Neural cell (in vitro differentiated cells): ENCODE measurements at regions not wholly inside any gene's neighbourhood (a gene's known extent, or its start where the extent isn't known, plus 50 kb on each side); places are given as distances from the start of the nearest gene placed in this dataset.

Experiments used
- H2AFZ ChIP-seq: fragments of 200-600, 300-800 bp; sonication (generic), shearing (Covaris generic); 2 replicates; pipeline ENCODE4 v1.6.0; 2014; ENCODE audit warnings: low read depth, mild to moderate bottlenecking, antibody characterized with exemption, low read length, moderate library complexity
- H3F3A ChIP-seq: fragments of 200-600 bp; shearing (Covaris generic); 2 replicates; pipeline ENCODE4 v1.6.1; 2016; ENCODE audit warnings: mild to moderate bottlenecking, moderate library complexity, mixed read lengths, antibody characterized with exemption, low read length; ENCODE audit not compliant: insufficient read depth, poor library complexity, severe bottlenecking
- H3K27ac ChIP-seq: fragments of 200-600, 300-800 bp; sonication (generic), shearing (Covaris generic); 2 replicates; pipeline ENCODE4 v1.5.1; 2014; ENCODE audit warnings: mild to moderate bottlenecking, low read length, moderate library complexity
- H3K27me3 ChIP-seq: fragments of 300-800, 200-600 bp; sonication (generic), shearing (Covaris generic); 2 replicates; pipeline ENCODE4 v1.6.0; 2014; ENCODE audit warnings: mild to moderate bottlenecking, low read depth, low read length, moderate library complexity; ENCODE audit not compliant: insufficient read depth
- H3K36me3 ChIP-seq: fragments of 300-800, 200-600 bp; sonication (generic), shearing (Covaris generic); 2 replicates; pipeline ENCODE4 v1.5.1; 2014; ENCODE audit warnings: mild to moderate bottlenecking, antibody characterized with exemption, low read length, moderate library complexity; ENCODE audit not compliant: insufficient read depth
- H3K4me2 ChIP-seq: fragments of 300-800, 200-600 bp; sonication (generic), shearing (Covaris generic); 2 replicates; pipeline ENCODE4 v1.6.0; 2014; ENCODE audit warnings: mild to moderate bottlenecking, low read length
- H3K4me3 ChIP-seq: fragments of 300-800, 200-600 bp; sonication (generic), shearing (Covaris generic); 2 replicates; pipeline ENCODE4 v1.5.1; 2014; ENCODE audit warnings: mild to moderate bottlenecking, low read length, moderate library complexity
- H3K79me2 ChIP-seq: fragments of 200-600 bp; shearing (Covaris generic); replicated peaks from 2 replicates; pipeline ENCODE4 v1.6.0; 2014; ENCODE audit warnings: mild to moderate bottlenecking, low read length, moderate library complexity; ENCODE audit not compliant: insufficient read depth
- H3K9ac ChIP-seq: fragments of 300-800, 200-600 bp; sonication (generic), shearing (Covaris generic); 2 replicates; pipeline ENCODE4 v1.6.1; 2016; ENCODE audit warnings: mild to moderate bottlenecking, low read length, mixed read lengths
- H3K9me2 ChIP-seq: fragments of 200-600 bp; shearing (Covaris generic); 2 replicates; pipeline ENCODE4 v1.6.1; 2016; ENCODE audit warnings: mild to moderate bottlenecking, low read length, mixed read lengths; ENCODE audit not compliant: insufficient read depth
- H3K9me3 ChIP-seq: fragments of 200-600, 300-800 bp; sonication (generic), shearing (Covaris generic); 2 replicates; pipeline ENCODE4 v1.6.1; 2016; ENCODE audit warnings: mild to moderate bottlenecking, mixed run types, low read length, moderate library complexity, mixed read lengths
- H4K20me1 ChIP-seq: fragments of 200-600 bp; shearing (Covaris generic); 2 replicates; pipeline ENCODE4 v1.6.1; 2016; ENCODE audit warnings: mild to moderate bottlenecking, mixed run types; ENCODE audit not compliant: insufficient read depth
- CTCF ChIP-seq: fragments of 450-650 bp; IDR thresholded peaks from 2 replicates; pipeline ENCODE4 v1.5.1; 2014; ENCODE audit warnings: antibody characterized with exemption, mild to moderate bottlenecking, moderate library complexity; ENCODE audit not compliant: poor library complexity, severe bottlenecking
- EP300 ChIP-seq: fragments of 450-650 bp; conservative IDR thresholded peaks from 2 replicates; pipeline ENCODE4 v1.6.1; 2014; ENCODE audit warnings: antibody characterized with exemption, mild to moderate bottlenecking, moderate library complexity; ENCODE audit not compliant: poor library complexity, severe bottlenecking
- EZH2 ChIP-seq: fragments of 200-600, 300-800 bp; shearing (Covaris generic), sonication (generic); IDR thresholded peaks from 2 replicates; pipeline ENCODE4 v1.6.1; 2014; ENCODE audit warnings: antibody characterized with exemption, low read length, borderline replicate concordance, mild to moderate bottlenecking; ENCODE audit not compliant: insufficient read depth, poor library complexity, severe bottlenecking
- MXI1 ChIP-seq: fragments of 450-650 bp; conservative IDR thresholded peaks from 2 replicates; pipeline ENCODE4 v1.6.1; 2014; ENCODE audit warnings: antibody characterized with exemption, mild to moderate bottlenecking; ENCODE audit not compliant: poor library complexity, severe bottlenecking
- POLR2AphosphoS5 ChIP-seq: IDR thresholded peaks from 2 replicates; pipeline ENCODE4 v1.6.1; 2012
- RAD21 ChIP-seq: fragments of 450-650 bp; conservative IDR thresholded peaks from 2 replicates; pipeline ENCODE4 v1.6.1; 2014; ENCODE audit warnings: antibody characterized with exemption, mild to moderate bottlenecking, moderate library complexity
- REST ChIP-seq: IDR thresholded peaks from 2 replicates; pipeline ENCODE4 v1.6.1; 2012; ENCODE audit warnings: borderline replicate concordance
- SMC3 ChIP-seq: fragments of 450-650 bp; conservative IDR thresholded peaks from 2 replicates; pipeline ENCODE4 v1.6.1; 2014; ENCODE audit warnings: antibody characterized with exemption, mild to moderate bottlenecking, moderate library complexity; ENCODE audit not compliant: poor library complexity
- TAF1 ChIP-seq: IDR thresholded peaks from 2 replicates; pipeline ENCODE4 v1.6.1; 2012; ENCODE audit warnings: low read depth

GRCh38 chr9:95719354-95719753, 156.1 kb upstream of the ERCC6L2 start:
- no peaks in the 10 kb centered on the region for H3K9me2 ChIP-seq
- no peak overlapping the region for H3K27ac ChIP-seq
- no peaks in the 10 kb centered on the region for H3K36me3 ChIP-seq
- H3K4me2 ChIP-seq = no peak overlapping the region
- H3K27me3 ChIP-seq = no peaks in the 10 kb centered on the region
- H2AFZ ChIP-seq = no peak overlapping the region
- H4K20me1 ChIP-seq = no peaks in the 10 kb centered on the region
- no peak overlapping the region for H3K4me3 ChIP-seq
- H3K9me3 ChIP-seq = peaks cover 3% of the 10 kb centered on the region
- TF ChIP-seq RAD21 (no peak), POLR2AphosphoS5 (no peak), TAF1 (no peak), SMC3 (no peak)
- H3K79me2 ChIP-seq = no peaks in the 10 kb centered on the region
- H3K9ac ChIP-seq = no peak overlapping the region
- no peaks in the 10 kb centered on the region for H3F3A ChIP-seq

- Histone ChIP-seq H3K27ac (no peak overlapping the region), H3K36me3 (no peaks in the 10 kb centered on the region), H2AFZ (no peak overlapping the region), H3K9me3 (peaks cover 3% of the 10 kb centered on the region), H3K9ac (no peak overlapping the region), H3K9me2 (no peaks in the 10 kb centered on the region), H3K4me2 (no peak overlapping the region), H4K20me1 (no peaks in the 10 kb centered on the region), H3F3A (no peaks in the 10 kb centered on the region), H3K27me3 (no peaks in the 10 kb centered on the region), H3K4me3 (no peak overlapping the region), H3K79me2 (no peaks in the 10 kb centered on the region)
- TF ChIP-seq CTCF (no peak), POLR2AphosphoS5 (no peak), SMC3 (no peak), EP300 (no peak), EZH2 (no peak), TAF1 (no peak), MXI1 (no peak), RAD21 (no peak), REST (no peak)
Observed at GRCh38 chr9:95718263-95718662, 157.2 kb upstream of the ERCC6L2 start.

- no peaks in the 10 kb centered on the region for H3K79me2 ChIP-seq
- no peak overlapping the region for H3K4me2 ChIP-seq
- H4K20me1 ChIP-seq = no peaks in the 10 kb centered on the region
- H3K27ac ChIP-seq = no peak overlapping the region
- no peak overlapping the region for H2AFZ ChIP-seq
- no peaks in the 10 kb centered on the region for H3K9me2 ChIP-seq
- H3K9me3 ChIP-seq = peaks cover 3% of the 10 kb centered on the region
- H3K4me3 ChIP-seq = no peak overlapping the region
- H3K27me3 ChIP-seq = no peaks in the 10 kb centered on the region
- TF ChIP-seq CTCF = no peak
- H3K36me3 ChIP-seq = no peaks in the 10 kb centered on the region
- no peak overlapping the region for H3K9ac ChIP-seq
- no peaks in the 10 kb centered on the region for H3F3A ChIP-seq
Observed at GRCh38 chr9:95715868-95716435, 159.5 kb upstream of the ERCC6L2 start.
